NCI-H2171 treated with DMSO at 0.1 percent for 48 hours (cell line): ENCODE measurements at regions not wholly inside any gene's neighbourhood (a gene's known extent, or its start where the extent isn't known, plus 50 kb on each side); places are given as distances from the start of the nearest gene placed in this dataset.

Experiments
- DNase-seq: peaks from one replicate; lab custom pipeline; 2025; lab: John Stamatoyannopoulos, UW

DNA sequence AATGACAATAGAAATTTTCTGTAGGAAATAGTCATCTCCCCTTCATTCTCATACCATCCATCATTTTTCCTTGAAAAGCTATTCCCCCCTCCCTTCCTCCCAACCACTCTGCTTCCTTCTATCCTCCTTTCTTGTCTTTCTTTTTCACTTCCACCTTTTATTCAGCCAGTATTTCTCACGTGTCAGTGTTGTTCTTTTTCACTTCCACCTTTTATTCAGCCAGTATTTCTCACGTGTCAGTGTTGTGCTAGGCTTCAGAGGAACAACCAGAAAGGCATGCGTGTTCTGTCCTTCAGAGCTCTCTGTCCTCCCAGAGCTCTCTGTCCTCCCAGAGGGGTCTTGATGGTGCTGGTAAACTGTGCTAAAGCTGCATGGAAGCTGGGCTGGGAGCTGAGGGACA, 419.6 kb downstream of the GADD45G start:
- DNase-seq: no peak

DNA sequence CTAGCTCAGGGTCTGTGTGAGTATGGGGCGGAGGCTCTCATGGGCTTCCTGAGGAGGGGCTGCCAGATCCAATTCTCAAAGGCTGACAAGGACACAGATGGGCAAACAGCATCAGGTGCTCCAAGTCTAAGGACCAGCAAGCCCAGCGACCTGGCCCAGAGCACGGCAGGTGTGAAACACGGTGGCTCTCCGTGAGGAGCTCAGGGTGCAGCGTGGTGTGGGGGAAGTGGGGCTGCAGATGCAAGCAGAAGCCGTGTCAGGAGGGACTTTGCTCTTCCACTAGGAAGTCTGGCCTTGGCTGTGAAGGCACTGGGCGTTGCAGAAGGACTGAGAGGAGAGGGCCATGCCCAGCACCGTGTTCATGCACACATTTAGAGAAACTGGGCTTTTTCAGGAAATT, 420.0 kb downstream of the GADD45G start:
- no peak for DNase-seq

DNA sequence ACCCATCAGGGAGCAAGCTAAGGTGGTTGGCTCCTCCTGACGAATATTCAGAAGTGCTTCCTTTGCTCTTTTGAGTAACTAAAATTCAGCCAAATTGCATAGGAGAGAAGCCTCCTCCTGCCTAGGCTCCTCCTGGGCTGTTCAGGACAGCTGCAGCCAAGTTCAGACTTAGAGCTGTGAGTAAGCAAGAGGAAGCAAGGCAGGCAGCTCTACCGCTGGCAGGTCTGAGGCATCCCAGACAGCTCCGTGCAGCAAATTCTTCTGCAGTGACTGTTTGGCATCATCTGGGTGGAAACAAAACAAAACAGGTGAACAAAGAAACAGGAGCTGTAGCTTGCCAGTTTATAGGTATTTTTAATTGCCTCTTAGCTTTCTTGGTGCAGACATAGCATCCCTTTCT, 421.0 kb downstream of the GADD45G start:
- no peak for DNase-seq

DNA sequence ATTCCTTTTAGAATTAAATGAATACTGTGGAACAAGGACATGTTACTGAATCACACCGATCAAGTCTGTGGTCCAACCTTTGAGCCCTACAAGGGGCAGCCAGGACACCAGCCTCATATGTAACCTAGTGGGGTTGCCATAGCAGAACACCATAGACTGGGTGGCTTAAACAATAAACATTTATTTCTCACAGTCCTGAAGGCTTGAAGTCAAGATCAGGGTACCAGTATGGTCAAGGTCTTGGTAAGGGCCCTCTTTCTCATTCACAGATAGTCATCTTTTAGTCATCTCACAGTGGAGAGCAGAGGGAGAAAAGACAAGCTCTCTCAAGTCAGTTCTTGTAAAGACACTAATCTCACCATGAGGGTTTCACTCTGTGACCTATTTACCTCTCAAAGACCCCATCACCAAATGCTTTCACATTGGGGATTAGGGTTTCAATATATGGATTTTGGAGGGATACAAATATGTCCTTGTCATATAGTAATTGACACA, 422.5 kb downstream of the GADD45G start:
- DNase-seq: no peak

DNA sequence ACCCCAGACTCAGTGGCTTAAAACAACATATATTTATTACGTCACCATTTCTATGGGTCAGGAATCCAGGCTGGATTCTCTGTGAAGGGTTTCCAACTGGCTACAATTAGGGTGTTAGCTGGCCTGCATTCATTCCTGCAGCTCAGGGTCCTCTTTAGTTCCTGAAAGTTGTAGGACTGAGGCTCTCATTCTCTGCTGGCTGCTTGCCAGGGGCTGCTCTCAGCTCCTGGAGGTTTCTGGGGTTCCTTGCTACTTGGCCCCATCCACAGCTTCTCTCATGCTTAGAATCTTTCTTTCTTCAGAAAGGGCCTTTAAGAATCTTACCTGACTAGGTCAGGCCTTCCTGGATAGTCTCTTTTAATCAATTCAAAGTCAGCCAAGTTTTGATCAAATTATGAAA, 424.6 kb downstream of the GADD45G start:
- DNase-seq: no peak

DNA sequence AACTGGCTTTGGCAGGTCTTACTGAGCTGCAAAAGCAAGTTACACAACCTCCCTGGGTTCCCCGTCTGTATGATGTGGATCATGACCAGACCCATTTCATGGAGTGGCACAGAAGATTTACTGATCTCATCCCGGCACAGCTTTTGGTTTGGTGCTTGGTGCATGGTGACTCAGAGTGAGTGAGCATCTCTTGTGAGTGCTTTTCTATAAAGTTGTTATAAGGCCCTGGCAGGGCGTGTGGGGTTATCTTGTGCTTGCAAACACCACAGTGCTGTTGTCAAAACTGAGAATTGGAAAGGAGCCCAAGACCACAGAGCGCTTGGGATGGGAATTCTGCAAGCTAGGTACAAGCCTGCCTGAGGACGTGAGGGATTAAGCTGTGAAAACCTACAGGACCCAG, 425.2 kb downstream of the GADD45G start:
- no peak for DNase-seq

DNA sequence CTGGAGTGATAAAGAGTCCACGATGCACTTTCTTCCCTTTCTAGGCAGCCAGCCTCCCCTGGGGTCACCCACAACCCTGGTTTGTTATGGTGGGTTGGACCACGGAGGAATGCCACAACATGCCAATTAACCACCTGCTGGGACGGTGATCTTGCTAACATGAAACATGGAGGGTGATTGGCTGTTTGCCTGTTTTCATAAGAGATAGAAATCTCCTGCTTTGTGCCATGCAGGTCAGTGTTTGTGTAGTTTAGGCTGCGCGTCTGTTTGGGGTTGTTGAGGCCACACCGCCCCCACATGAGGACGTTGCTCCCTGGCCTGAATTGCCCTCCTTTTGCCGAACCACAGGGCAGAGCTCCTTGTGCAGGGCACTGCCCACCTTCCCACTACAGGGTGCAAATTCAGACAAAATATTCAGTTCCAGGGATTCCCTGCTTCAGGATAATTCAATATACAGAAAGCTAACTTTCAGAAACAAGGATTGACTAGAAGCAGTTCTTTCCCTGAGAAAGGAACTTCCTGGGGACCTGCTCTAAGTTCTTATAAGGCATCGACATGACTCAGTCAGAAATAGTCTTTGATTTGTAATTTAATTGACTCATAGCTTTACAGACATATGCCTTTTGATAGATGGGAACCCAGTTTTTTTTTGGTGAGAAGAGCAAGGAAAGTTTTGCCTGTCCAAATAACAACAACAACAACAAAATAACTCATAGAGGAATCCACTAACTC, 427.6 kb downstream of the GADD45G start:
- no peak for DNase-seq

DNA sequence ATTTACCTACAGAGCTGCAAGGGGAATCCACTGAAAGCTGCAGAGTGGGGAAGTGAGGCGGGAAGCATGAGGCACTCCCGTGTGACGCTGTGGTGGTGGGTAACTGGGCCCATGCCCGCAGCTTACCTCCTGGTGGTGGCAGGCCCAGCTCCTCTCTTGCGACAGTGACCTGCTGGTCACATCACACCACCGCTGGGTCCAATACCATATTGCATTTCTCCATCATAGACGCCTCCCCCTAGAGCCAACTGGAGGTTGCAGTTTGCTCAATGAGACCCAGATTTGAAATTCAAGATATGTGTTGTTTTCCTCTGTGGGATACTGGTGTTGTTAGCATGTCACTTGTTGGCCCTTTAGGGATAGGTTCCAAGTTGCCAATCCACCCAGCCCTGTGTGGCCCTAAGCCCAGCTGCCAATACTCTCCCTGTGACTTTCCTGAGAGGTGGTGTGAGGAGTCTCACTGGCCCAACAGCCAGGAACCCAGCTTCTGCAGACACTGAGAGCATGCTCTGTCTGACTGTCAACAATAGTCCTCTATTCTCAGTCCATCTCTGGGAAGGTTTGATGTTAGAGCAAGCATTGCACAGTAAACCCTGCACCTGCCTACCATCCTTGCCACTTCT, 428.3 kb downstream of the GADD45G start:
- DNase-seq: no peak

DNA sequence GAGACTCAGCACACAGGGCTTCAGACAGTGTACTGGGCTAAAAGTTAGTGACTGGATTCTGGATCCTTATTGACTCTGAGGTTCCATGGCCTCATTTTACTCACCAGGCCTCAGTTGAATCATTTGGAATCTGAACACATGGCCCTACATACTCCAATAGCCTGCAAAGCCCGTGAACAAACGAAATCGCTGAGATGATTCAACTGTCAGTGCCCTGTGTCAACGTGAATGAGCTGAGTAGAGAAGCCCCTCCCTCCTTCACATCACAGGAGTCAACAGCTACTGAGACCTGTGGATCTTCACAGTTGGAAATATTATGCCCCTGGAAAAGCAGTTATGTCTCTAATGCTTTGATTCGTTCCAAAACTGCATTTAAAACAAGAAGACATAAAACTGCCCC, 429.3 kb downstream of the GADD45G start:
- no peak for DNase-seq

DNA sequence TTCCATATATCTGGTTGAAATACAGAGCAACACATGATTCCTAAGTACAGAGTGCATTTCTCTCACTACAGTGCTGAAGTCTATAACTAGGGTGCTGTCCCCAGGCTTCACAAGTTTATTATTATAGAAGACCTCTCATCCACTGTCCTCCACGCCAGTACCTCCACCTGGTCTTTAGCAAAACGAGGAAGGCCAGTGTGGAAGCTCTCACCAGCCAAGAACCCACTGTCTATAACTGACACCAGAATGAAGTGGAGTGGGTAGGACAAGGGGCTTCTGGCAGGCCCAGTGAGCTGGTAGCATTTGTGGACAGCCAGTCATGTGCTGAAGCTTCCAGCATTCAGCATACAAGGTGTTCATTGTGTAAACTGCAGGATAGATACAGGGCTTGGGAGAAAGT, 430.7 kb downstream of the GADD45G start:
- no peak for DNase-seq

DNA sequence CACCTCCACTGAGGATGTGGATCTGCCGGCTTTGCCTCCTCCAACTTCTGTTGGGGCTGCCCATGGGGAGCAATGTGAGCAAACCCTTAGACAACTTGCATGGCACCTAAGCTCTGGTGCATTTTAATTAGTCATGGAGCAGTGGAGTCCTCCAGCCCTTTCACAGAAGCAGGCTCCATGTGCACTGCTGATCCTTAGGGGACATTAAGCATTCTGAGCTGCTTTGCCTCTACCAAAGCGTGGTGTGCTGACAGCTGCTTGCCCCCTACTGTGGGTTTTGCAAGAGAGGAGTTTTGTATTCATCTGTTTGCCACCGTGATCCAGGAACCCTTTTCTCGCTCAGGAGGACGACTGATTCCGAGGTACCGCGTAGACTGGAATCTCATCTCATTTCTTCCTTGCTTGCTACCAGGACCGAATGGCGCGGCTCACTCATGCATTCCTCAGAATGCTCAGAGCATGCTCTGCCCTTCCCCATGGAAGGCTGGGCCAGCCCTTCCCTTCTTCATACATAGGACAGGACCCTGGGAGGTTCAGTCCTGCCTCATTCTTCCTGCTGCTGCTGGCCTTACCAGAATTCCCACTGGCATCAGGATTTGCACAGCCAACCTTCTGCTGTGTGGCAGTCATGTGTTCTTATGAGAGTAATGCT, 432.5 kb downstream of the GADD45G start:
- peak; percentile 42 for DNase-seq

DNA sequence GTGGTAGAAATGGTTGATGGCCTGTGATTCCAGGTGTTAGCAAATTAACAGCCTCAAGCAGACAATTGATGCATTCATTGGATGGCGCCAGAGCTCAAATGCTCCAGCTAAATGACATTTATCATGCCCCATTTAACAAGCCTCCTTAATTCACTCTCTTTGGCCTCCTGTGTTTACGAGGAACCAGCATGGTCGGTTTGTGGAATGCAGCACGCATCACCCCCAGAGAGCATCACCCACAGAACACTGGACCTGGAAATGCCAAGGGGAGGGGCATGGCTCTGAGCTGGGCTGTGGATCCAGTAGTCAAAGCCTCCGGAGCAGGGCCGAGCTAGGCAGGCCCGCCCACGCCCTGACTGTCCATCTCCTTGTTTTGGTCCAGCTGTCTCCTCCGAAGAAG, 434.0 kb downstream of the GADD45G start:
- peak; percentile 80 for DNase-seq

DNA sequence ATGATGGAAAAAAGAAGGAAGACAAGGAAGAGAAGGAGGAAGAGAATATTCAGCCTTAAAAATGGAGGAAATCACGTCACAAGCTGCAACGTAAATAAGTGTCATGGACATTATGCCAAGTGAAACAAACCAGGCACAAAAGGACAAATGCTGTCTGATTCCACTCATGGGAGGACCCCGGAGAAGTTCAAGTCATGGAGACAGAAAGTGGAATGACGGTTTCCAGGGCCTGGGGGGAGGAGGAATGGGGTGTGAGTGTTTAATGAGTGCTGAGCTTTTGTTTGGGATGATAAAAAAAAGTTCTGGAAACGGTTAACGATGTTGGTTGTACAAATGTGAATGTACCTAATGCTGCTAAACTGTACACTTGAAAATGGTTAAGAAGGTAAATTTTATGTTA, 439.5 kb downstream of the GADD45G start:
- no peak for DNase-seq

DNA sequence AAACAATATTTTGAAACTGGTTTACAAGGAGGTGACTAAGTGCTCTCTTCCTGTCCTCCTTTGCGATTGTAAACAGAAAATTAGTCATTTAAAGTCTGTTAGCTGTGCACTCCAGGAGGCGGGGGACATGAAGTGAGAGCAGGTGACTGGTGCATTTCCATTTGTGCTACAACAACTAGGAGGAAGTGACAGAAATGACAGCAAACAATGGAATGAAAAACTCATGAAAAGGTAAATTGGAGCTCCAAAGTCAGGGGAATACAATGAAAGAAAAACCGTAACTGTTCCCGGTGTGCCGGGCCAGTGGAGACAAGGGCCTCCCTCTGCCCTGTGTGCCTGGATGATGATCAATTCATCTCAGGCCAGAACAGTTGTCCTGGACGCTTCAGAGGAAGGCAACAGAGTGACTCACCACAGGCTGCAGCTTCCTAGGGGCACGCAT, 439.9 kb downstream of the GADD45G start:
- DNase-seq: no peak

DNA sequence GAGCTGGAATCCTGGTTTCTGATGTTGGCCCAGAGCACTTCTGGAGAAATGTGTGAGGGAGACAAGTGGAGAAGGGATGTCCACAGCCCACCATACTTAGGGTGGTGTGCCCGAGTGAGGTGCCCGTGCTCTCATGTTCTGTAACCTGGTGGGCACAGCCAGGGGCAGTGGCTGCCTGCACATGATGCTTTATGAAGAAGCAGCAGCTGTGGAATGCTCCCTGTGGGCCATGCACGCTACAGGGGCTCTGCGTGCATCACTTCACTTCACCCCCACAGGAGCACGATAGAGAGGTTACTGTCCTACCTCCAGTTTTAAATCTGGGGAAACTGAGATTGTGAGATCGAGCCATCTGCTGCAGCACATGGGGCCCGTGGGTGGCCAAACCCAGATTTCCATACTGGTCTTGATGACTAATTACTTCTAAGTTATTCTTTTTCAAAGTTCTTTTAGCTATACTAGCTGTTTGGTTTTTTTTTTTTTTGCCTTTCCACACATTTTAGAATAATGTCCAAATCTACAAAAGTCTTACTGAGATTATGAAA, 441.6 kb downstream of the GADD45G start:
- no peak for DNase-seq

DNA sequence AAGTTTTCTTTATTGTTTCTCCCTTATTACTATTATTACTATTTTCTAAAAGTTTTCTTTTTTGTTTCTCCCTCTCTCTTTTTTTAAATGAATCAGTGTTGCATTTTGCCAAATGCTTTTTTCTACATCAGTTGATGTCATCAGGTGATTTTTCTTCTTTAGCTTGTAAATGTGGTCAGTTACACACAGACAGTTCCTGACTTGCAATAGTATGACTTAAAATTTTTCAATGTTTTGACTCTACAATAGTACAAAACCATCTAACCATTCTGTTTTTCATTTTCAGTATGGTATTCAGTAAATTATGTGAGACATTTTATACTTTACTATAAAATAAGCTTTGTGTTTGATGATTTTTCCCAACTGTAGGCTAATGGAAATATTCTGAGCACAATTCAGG, 443.0 kb downstream of the GADD45G start:
- no peak for DNase-seq

DNA sequence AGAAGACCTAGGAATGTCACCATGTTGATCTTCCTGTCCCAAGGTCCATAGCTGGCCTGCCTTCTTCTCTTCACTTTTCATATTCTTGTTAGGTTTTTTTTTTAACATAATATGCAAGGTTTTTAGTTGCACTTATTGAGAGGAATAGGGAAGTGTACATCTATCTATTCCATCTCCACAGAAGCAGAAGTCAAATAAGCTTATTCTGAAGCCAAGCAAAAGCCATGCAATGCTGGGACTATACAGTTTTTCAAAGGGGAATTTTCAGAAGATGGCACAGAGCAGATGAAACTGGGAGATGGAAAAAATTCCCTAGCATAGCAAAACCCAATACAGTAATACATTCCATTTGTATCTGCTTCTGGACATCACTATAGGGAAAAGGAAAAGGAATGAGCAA, 447.6 kb downstream of the GADD45G start:
- no peak for DNase-seq

DNA sequence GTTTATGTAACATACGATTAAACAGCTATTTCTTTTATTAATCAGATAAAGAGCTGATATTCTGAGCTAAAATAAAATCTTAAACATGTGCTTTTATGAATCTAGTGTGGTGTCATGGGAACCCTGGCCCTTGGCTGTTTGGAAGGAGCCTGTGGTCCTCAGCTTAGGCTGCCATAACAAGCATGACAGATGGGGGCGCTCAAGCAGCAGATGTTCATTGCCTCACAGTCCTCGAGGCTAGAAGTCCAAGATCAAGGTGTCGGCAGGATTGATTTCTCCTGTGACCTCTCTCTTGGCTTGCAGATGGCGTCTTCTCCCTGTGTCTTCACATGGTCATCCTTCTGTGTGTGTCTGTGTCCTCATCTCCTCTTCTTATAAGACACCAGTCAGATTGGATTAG, 448.2 kb downstream of the GADD45G start:
- no peak for DNase-seq

DNA sequence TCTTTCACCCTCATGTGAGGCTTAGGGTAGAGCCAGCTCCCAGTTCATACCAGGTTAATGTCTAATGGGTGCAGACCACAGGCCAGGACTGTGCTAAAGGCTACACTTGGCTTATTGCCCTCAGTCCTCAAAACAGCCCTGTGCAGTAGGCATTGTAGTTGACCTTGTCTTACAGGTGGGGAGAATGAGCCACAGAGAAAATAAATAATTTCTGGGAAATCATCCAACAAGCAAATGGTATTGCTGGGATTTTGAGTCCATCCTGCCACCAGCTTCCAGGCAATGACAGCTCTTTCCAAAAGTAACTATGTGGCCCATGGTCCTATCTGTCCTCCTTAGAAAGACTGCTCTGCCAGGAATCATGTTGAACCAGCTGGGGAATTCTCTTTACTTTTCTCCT, 450.0 kb downstream of the GADD45G start:
- DNase-seq: no peak

DNA sequence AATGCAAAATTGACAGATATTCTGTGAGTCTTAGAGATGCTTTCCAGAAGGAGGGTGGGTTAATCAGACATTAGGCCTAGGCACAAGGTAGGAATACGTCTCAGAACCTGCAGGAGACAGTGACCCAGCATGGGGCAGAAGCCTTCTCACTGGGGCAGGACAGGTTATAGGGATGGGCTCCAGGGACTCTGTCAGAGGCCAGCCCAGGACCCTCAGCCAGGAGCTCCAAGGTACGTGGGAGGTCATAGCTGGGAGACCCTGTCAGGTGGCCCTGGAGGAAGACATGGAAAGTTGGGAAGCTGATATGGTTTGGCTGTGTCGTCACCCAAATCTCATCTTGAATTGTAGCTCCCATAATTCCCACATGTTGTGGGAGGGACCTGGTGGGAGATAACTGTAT, 450.4 kb downstream of the GADD45G start:
- no peak for DNase-seq

DNA sequence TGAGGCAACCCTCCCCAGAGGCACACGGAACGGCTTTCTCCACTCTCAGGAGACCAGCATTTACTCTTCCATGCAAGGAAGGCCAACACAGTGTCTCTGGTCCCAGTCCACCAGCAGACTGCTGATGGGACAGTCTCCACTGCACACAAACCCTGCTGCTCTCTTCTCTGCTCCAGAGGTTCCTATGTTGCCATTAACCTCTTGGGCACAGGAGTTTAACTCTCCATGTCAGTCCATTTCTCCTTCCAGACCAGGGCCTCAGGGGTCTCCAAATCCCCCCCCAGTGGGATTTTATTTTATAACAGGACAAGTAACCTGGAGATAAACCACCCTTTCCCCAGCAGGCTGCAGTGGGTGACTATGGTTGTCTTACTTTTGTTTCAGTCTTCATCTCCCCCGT, 452.5 kb downstream of the GADD45G start:
- DNase-seq: no peak

DNA sequence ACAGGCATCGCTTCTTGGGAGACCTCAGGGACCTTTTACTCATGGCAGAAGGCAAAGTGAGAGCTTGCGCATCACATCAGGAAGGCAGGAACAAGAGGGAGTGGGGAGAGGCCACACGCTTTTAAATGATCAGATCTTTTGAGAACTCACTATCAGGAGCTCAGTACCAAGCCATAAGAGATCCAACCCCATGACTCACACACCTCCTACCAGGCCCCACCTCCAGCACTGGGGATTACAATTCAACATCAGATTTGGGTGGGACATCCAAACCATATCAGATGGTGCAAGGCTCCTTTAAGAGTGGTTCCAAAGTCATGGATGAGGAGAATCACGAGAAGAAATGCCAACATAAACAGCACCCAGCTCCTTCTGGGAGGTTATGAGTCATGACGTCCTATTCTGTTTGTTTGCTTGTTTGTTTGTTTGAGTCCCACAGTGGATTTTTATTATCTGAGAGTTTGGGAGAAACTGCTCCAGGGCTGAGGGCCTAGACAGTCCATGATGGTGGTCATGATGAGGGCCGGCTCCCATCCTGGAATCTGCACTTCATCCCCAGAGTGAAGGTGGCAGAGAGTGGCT, 453.5 kb downstream of the GADD45G start:
- no peak for DNase-seq

DNA sequence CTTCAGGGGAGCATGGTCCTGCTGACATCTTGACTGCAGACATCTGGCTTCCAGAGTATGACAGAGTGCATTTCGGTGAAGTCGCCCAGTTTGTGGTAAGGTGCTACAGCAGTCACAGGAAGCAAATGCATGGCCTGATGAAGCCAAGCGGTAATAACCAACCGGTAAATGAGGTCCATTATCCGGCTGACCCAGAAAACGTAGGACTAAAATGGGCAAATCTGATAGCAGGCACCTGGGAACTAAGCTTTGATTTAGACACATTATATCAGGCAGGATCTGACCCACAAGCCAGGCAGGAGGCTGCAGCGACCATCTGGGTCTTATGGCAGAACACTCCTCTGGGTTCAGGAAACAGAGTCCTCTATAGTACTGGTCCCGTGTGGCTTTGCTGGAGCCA, 454.6 kb downstream of the GADD45G start:
- DNase-seq: no peak
